NCI-H146 treated with DMSO at 0.1 percent for 48 hours (cell line): ENCODE measurements at regions not wholly inside any gene's neighbourhood (a gene's known extent, or its start where the extent isn't known, plus 50 kb on each side); places are given as distances from the start of the nearest gene placed in this dataset.

Experiments
- DNase-seq: peaks from one replicate; lab custom pipeline; 2025; ENCODE audit not compliant: unreplicated experiment; lab: John Stamatoyannopoulos, UW

- DNase-seq = no peak
Observed at GRCh38 chr4:110770353-110770752, 147.5 kb upstream of the PITX2 start.

GRCh38 chr4:110778521-110778920 is 155.6 kb upstream of the PITX2 start:
- no peak for DNase-seq

GRCh38 chr4:110780538-110780937 is 157.7 kb upstream of the PITX2 start:
- DNase-seq = no peak

- no peak for DNase-seq
Observed at GRCh38 chr4:110781944-110782343, 159.1 kb upstream of the PITX2 start.

GRCh38 chr4:110787109-110787508 is 164.2 kb upstream of the PITX2 start:
- no peak for DNase-seq

GRCh38 chr4:110787707-110788106 is 164.8 kb upstream of the PITX2 start:
- no peak for DNase-seq

GRCh38 chr4:110788302-110788701 is 165.4 kb upstream of the PITX2 start:
- DNase-seq = no peak

GRCh38 chr4:110792036-110792435 is 169.2 kb upstream of the PITX2 start:
- DNase-seq = no peak

GRCh38 chr4:110793381-110793801 is 170.5 kb upstream of the PITX2 start:
- DNase-seq = no peak

GRCh38 chr4:110793890-110794554 is 171.1 kb upstream of the PITX2 start:
- no peak for DNase-seq

- DNase-seq = no peak
Observed at GRCh38 chr4:110795971-110796370, 173.1 kb upstream of the PITX2 start.

GRCh38 chr4:110797486-110797885 is 174.6 kb upstream of the PITX2 start:
- no peak for DNase-seq

GRCh38 chr4:110798687-110799086 is 175.8 kb upstream of the PITX2 start:
- no peak for DNase-seq

- DNase-seq = no peak
Observed at GRCh38 chr4:110799211-110799610, 176.3 kb upstream of the PITX2 start.

GRCh38 chr4:110801591-110801990 is 178.7 kb upstream of the PITX2 start:
- DNase-seq = no peak

GRCh38 chr4:110808351-110808878 is 185.5 kb upstream of the PITX2 start:
- DNase-seq = no peak

GRCh38 chr4:110815950-110816349 is 193.1 kb upstream of the PITX2 start:
- no peak for DNase-seq

GRCh38 chr4:110816367-110816766 is 193.5 kb upstream of the PITX2 start:
- no peak for DNase-seq

- no peak for DNase-seq
Observed at GRCh38 chr4:110821186-110821585, 198.3 kb upstream of the PITX2 start.

GRCh38 chr4:110823251-110823650 is 200.4 kb upstream of the PITX2 start:
- DNase-seq = no peak

GRCh38 chr4:110824344-110824743 is 201.5 kb upstream of the PITX2 start:
- no peak for DNase-seq

- no peak for DNase-seq
Observed at GRCh38 chr4:110826656-110827055, 203.8 kb upstream of the PITX2 start.

- DNase-seq = no peak
Observed at GRCh38 chr4:110830461-110830860, 207.6 kb upstream of the PITX2 start.
